ENCODE measurements at regions not wholly inside any gene's neighbourhood (a gene's known extent, or its start where the extent isn't known, plus 50 kb on each side); places are given as distances from the start of the nearest gene placed in this dataset.

DNA sequence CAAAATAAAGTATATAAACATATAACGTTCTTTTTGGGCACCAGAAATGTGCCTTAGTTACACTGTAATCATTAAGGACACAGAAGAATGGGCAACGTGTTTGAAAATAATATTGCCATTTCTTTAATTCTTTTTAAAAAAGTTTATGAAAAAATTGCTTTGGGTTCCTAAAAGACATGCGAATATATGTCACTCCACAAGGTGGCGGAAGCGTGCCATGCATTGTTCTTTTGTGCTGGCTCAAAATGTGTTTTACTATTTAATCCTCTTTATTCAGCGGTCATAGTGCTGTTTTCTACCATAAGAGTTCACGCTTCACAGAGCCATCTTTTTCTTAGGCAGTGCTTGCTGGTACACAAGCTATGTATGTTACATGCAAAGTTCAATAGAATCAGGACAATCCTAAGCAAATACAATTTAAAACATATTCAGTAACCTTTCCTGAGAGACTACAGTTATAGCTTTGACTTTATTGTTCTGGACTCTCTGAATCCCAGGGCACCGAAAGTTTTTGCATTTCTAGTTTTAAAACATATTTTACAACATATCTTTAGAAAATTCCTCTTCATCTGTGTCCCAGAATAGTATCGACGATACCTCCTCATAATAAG lies 147.8 kb upstream of the ERBB4 start:
- peak; percentile 38 for DNase-seq

DNA sequence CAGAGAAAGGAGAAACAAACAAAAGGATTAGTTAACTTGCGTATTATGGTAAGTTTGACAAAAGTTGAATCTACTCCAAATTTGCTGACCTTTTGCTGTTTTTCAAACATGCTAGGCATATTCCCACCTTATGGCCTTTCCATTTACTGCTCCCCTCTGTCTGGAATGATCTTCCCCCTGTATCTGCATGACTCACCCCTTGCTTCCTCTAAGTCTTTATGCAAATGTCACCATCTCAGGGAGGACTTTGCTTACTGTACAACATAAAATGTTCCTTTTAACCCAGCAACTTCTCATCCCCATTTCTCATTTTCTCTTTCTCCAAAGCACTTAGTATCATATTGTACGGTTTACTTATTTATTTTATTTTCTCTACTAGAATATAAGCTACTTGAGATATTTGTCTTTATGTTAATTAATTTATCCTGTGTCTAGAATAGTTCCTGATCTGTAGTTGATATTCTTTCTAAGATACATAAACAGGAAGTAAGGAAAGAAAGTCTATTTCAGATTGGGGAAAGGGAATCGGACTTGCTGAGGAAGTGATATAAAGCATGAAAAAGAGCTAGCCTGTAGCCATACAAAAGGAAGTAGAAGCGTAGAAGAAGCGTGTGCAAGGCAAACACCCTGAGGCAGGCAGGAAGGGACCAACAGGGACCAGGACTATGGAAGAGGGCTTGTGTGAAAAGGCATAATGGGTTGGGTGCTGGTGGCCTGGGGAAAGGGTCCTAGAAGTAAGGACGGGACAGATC lies 144.9 kb upstream of the ERBB4 start:
- no peak for DNase-seq

DNA sequence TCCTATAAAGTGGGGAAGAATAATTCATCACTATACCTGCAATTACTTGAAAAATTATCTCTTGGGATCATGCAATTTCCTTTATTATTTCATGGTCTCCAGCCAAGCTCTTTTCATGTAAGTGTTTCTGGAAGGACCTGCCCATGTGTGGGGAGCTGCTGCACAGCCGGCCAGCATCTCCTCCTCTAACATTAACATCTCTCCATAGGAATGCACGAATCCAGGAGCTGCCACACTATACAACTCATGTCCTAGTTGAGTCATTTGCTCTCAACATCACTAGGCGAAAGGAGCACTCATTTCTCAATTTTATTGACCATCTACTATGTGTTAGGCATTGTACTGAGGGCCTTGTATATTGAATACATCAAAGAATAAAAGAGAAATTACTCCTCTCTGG lies 144.3 kb upstream of the ERBB4 start:
- no peak for DNase-seq

DNA sequence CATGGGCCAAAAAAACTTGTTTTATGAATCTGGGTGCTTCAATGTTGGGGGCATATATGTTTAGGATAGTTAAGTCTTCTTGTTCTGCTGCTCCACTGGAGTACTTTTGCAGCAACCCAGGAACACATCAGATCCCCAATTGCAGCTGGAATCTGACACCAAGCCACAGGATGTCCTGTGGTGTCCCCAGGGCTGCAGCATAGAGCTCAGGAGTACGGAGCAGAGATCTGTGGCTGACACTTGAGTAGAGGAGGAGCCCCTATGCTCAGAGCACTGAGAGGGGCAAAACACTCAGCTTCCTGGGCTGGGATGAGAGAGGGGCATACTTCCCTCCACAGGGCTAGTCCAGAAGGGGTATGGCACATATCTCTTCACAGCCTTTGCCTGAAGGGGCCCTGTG lies 138.9 kb upstream of the ERBB4 start:
- no peak for DNase-seq

DNA sequence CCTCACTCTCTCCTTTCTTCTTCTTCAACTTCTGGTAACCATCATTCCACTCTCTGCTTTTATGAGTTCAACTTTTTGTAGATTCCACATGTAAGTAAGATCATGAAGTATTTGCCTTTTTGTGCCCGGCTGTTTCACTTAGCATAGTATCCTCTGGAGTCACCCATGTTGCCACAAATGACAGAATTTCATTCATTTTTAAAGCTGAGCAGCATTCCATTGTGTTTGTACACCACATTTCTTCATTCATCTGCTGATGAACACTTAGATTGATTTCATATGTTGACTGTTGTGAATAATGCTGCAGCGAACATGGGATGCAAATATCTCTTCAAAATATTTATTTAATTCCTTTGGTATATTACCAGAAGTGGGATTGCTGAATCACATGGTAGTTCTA lies 133.6 kb upstream of the ERBB4 start:
- DNase-seq = no peak

DNA sequence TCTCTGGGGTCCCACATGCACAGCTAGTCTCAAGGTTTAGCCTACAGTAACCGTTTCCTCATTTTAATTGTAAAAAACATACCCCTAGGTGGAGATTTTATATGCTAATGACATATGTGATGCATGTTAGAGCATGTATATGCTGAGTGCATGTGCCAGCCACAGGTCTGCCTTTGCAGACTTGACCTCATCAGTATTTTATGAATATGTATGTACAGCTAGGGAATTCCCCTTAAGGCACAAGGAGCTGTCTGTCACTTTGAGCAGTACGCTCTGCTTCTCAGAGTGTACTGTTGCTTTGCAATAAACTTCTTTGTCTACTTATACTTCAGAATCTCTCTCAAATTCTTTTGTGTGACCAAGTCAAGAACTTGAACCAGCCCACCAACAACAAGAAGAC lies 131.2 kb upstream of the ERBB4 start:
- no peak for DNase-seq

DNA sequence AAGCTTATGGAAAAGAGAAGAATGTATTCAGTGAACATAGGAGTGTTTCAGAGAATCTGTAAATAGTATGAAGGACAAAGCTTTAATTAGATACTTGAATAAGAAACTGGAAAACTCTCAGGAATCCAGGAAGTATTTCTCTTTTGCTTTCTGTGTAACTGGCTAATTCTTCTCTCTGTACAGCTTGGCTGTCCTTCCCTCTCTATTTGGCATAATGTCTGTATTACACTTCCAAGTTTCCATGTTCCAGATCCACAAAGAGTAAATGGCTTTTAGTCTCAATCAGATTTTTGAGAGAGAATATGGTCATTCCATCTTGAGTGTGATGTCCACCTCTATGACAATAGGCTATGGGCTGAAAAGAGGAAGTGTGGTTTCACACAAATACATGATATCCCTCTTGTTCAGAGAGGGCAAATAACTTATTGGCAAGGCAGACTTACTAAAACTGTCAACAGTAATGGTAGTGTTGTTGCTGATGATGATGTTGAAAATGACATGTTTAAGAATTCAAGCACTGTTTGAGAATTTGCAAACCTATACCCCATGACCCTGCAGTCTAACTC lies 129.2 kb upstream of the ERBB4 start:
- no peak for DNase-seq

DNA sequence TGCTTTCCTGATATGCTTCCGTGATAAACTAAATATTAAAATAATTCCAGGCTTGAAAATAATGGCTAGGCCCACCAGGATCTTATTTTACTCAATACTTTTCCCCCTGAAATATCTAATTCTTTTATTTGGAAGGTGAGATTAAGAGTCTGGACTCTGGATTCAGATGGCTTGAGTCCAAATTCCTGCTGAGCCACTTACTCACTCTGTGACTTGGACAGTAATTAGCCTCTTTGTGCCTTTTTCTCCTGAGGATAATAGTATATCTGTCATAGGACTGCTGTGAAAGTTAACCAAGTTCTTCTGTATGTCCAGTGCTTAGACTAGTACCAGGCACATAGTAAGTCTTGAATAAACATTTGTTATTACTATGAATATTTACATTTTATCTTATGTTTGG lies 127.3 kb upstream of the ERBB4 start:
- DNase-seq = no peak

DNA sequence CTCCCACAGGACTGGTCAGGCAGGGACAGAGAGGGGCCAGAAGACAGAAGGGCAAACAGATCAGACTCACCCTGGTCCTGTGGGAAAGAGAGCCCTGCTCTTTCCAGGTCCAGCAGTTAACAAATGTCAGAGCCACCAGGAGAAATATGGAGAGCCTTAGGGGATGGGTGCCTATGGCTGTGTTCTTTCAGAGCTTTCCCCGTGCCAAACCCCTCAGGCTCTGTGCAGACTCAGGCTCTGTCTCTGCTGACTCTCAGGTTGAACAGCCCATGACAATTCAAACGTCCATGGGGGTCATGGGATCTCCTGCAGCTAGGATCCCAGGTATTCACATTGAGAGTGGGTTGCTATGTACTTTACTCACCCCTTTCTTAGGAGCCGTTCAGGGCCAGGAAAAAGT lies 120.8 kb upstream of the ERBB4 start:
- no peak for DNase-seq

DNA sequence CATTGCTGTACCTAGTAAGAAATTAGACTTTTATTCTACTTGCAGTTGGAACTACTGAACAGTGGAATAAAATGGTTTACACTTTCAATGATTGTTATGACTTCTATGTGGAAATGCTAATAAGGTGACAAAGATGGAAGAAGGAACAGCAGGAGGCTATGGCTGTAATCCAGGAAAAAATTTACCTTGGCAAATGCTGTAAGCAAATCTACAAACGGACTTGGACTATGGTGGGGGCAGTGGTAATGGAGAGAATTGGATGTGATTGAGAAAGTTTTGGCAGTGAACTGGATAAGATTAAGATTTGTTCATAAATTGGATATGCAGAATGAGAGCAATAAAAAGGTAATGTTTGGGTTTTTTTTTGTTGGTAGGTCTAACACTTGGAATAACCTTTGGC lies 111.0 kb upstream of the ERBB4 start:
- DNase-seq = no peak

DNA sequence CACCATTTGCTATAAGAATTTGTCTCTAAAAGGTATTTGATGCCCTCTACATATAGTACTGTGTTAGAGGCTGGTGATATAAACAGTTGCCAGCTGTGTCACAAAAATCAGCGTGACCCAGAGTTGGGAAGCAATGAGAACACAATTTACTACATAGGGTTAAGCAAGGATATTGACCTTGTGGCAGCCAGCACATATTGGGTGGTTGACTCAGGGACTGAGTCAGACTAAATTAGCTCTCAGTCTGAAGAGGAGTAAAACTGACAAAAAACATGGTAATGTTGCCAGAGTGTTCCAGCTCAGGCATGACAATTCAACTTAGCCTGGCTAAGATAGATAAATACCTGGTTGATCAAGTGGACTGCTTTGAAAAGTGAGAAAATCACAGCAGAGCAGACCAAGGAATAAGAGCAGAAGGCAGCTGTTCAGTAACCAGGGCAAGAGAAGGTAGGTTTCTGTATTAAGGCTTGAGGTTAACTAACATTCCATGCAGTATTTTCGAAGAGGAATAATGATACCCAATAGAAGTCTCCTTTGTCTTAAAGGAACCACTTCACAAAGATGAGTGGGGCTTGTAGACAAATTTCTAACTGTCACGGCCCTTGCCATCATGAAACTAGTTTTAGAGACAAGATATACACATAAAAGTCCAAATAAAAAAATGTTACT lies 108.2 kb upstream of the ERBB4 start:
- no peak for DNase-seq

DNA sequence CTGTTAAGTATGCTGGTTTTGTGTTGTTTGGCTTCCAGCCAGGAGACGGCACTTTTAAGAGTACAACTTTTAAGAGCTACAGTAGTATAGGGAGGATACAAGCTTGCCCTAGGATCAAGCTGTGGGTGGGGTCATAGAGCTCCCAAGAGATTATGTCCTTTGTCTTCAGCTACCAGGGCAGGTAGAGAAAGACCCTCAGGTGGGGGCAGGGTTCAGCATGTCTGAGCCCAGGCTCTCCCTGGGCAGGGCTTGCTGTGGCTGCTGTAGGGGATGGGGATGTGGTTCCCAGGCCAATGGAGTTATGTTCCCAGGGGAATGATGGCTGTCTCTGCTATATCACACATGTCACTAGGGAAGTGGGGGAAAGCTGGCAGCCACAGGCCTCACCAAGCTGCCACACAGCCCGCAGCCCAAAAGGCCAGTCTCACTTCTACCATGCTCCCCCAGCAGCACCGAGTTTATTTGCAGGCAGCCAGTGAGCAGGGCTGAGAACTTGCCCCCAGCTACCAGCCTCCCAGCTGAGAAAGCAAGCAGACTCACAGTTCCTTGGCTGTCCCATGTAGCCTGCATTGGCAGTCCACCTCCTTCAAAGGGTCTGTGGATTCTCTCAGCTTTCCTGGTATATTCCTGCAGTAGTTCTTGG lies 105.7 kb upstream of the ERBB4 start:
- DNase-seq = no peak

DNA sequence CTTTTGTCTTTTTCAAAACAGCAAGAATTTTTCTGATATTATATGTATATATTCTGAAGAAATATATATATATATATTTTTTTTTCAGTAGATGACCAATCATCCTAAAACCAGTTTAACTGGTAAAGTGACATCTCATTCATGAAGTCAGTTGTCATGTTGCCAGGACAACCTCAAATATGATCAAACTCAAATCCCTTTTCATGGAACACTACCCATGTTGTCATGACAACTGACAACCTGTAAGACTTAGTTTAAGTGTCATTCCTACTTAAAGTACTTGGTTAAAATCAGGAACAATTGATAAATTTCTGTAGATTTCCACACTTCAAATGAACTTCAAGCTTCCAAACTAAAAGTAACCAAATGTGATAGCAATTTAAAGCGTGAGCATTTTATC lies 101.8 kb upstream of the ERBB4 start:
- no peak for DNase-seq

DNA sequence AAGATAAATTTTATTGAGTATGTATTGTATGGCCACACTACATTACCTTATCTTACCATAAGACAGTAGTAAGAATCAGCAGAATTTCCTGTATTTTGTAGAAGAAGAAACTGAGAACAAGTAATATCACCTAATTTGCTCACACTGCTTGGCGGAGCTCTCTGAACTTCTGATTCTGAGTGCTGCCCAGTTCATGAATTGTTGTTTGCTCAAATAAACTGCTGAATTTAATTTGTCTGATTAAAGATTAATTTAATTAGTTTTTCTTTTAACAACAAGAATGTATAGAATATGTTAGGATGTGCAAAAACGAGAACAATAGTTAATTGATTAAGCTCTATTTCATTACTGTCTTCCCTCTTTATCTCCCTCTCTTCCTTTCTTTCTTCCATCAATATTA lies 100.1 kb upstream of the ERBB4 start:
- DNase-seq = no peak

DNA sequence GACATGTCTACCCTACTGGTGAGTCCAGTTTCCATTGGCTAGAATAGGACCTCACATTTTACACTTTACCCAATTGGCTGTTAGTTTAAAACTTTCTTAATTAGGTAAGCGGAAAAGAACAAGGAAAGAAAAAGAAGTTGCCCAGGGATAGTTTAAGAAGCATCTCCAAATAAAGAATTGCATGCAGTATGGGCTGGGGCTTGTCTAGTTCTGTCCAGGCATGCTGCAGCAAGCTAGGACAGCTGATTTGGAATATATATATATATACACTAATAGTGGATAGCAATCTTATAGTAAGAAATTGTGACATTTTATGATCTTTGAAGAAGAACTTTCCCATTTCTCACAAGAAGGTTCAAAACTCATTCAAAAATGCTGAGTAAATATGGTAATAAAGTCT lies 90.0 kb upstream of the ERBB4 start:
- DNase-seq = no peak

DNA sequence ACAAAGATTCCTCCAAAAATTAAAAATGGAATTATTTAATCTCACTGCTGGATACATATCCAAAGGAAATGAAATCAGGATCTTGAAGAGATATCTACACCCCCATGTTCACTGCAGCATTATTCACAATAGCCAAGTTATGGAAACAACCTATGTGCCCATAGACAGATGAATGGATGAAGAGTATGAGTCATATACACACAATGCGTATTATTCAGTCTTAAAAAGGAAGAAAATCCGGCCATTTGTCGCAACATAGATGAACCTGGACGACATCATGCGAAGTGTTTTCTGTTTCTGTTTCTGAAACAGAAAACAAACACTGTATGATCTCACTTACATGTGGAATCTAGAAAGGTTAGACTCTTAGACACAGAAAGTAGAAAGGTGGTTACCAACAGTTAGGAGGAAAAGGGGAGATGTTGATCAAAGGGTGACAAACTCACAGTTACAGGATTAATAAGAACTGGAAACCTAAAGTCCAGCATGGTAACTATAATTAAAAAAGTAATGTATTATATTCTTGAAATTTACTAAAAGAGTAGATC lies 87.8 kb upstream of the ERBB4 start:
- no peak for DNase-seq

DNA sequence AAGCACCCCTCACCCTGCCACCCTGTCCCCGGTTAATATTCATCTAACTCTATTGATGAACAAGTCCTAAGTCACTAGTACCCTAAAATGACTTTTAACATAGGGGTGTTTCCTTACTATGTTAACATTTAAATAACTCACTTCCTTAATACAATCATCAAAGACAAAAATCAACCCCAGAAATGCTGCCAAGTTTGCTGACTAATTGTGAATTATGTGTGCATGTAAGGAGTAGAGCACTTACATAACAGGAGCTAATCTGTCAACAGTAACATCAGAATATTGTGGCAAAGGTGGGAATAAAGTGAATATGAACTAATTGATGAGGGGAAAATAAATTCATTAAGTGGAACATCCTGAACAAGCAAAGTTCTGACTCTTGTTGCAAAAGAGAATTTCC lies 81.4 kb upstream of the ERBB4 start:
- DNase-seq = no peak

DNA sequence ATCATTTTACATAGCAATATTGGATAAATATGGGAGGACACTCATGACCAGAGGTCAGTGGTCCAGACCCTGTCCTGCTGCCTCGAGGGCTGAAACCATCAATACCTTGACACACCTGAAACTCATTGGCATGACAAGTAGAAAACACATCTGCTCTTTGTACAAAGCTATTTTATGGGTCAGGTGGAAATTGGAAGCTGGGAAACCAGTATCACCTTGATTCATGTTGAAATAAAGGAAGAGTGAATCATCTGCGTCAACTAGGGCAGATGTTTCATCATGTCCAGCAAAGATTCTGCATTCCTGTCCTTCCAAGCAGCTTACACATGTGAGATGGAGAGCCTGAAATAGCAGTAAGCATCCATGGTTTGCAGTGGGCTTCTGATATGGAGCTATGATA lies 80.0 kb upstream of the ERBB4 start:
- no peak for DNase-seq

DNA sequence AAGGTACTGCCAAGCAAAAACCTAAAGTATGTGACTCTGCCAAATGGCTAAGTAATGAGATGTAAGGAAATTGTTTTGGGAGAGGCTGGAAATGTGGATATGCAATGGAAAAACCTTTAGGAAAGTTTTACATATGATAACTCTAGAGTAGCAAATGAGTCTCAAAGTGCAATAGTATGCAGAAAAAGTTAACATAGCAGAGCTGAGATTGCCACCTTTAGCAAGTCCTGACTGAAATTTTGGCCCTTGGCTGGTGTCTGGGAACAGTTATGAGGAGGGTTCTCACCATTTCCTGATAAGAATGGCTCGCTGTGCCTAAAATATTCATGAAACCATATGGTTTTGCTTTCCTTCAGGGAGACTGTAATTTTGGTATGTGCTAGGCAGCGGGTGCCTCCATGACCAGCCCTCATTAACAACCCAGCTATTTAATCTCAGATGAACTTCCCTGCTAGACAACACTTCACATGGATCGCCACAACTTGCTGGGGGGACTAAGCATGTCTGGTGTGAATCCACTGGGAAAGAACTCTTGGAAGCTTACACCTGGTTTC lies 72.3 kb upstream of the ERBB4 start:
- no peak for DNase-seq

DNA sequence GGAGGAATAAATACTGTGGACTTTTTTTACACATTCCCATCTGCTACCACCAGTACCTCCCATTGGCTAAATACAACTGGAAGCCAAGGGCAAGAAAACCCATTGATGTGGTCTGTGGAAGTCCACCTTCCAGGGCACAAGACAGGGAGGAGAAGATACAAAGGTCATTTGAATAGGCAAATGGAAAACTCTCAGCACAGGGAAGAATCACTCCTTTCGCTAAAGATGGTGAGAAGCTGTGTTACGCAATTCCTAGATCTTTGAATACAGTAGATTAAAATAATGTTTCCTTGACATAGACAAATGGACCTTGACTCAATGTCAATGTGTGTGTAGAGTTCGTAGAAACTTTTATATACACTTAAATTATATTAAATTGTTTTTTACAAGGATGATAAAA lies 70.9 kb upstream of the ERBB4 start:
- DNase-seq = no peak

DNA sequence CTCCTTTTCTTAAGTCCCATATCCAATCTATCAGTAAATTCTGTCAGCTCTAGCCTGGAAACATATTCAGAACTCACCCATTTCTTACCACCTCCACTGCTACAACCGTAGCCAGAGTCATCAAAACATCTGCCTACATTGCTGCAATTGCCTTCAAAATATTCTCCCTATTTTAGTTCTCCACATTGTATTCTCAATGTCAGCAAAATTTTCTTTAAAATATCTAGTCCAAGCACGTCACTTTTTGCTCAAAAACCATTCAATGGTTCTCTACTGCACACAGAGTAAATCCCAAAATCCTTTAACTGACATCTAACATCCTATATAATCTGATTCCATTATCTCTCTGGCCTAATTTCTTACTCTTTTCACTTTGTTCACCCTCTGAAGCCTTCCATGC lies 68.5 kb upstream of the ERBB4 start:
- no peak for DNase-seq

DNA sequence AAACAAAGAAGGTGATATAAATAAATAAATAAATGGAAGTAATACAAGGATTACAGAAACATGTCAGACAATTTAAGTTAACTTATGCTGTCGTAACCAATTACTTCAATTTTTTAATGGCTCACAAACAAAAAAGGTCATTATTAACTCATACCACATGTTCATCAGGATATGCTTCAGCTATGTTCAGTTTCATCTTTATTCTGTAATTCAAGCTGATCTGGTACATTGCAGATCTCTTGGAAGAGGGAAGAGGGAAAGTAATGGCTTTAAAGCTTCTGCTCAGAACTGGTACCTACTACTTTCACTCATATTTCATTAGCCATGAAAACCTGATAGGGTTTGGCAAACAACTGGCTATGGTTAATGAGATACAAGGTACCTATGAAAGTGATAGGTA lies 67.6 kb upstream of the ERBB4 start:
- DNase-seq = no peak

DNA sequence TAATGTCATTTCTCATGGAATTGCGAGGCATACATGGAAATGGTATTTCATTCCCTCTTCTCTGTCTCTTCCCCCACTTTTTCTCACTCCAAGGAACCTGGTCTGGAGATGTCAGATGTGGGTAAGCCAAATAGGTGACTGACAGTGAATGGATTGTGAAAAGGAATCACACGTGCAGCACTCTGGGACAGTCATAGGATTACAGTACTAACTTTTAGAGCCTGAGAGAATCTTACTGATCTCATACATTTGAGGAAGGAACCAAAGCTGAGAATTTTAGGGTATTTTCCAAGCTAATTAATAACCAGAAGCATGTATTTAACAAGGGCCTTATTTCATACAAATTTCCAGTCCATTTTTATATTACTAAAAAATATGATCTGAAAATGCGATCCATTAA lies 58.1 kb upstream of the ERBB4 start:
- no peak for DNase-seq

Data from NK-92 treated with Interleukin-12 subunit alpha and Interleukin-12 subunit beta, amount 100 ng/mL, for 24 hours (cell line).